H9 (cell line): ENCODE measurements at regions not wholly inside any gene's neighbourhood (a gene's known extent, or its start where the extent isn't known, plus 50 kb on each side); places are given as distances from the start of the nearest gene placed in this dataset.

Experiments used
- DNase-seq: peaks from one replicate; pipeline ENCODE4 v3.0.0-alpha.2; 2017
- H2AFZ ChIP-seq: one replicate; pipeline ENCODE4 v1.6.1; 2013; ENCODE audit warnings: mild to moderate bottlenecking, low read length, control low read depth, moderate library complexity
- H2AK5ac ChIP-seq: 2 replicates; pipeline ENCODE4 v1.6.1; 2013; ENCODE audit warnings: low read length, control low read depth, mixed read lengths; ENCODE audit not compliant: insufficient read length
- H2BK120ac ChIP-seq: one replicate; pipeline ENCODE4 v1.6.1; 2013; ENCODE audit warnings: low read depth, mild to moderate bottlenecking, low read length, control low read depth, inconsistent platforms; ENCODE audit not compliant: poor library complexity, severe bottlenecking
- H2BK12ac ChIP-seq: 2 replicates; pipeline ENCODE4 v1.6.1; 2013; ENCODE audit warnings: low read length, control low read depth, mixed read lengths, low read depth; ENCODE audit not compliant: insufficient read length
- H2BK15ac ChIP-seq: 2 replicates; pipeline ENCODE4 v1.6.1; 2013; ENCODE audit warnings: low read depth, low read length, control low read depth
- H2BK20ac ChIP-seq: one replicate; pipeline ENCODE4 v1.6.1; 2013; ENCODE audit warnings: low read depth, mild to moderate bottlenecking, low read length, control low read depth, inconsistent platforms; ENCODE audit not compliant: poor library complexity, severe bottlenecking
- H2BK5ac ChIP-seq: 2 replicates; pipeline ENCODE4 v1.6.1; 2013; ENCODE audit warnings: low read length, control low read depth, mixed read lengths; ENCODE audit not compliant: insufficient read length
- H3K14ac ChIP-seq: 2 replicates; pipeline ENCODE4 v1.6.1; 2013; ENCODE audit warnings: low read length, control low read depth; ENCODE audit not compliant: insufficient read depth
- H3K18ac ChIP-seq: 2 replicates; pipeline ENCODE4 v1.6.1; 2013; ENCODE audit warnings: low read depth, mild to moderate bottlenecking, mixed read lengths, low read length, control low read depth; ENCODE audit not compliant: insufficient read length
- H3K23ac ChIP-seq: 2 replicates; pipeline ENCODE4 v1.6.1; 2013; ENCODE audit warnings: low read length, control low read depth, mixed read lengths, low read depth; ENCODE audit not compliant: insufficient read length
- H3K23me2 ChIP-seq: 2 replicates; pipeline ENCODE4 v1.6.1; 2013; ENCODE audit warnings: low read depth, mild to moderate bottlenecking, mixed read lengths, low read length, control low read depth; ENCODE audit not compliant: insufficient read length, poor library complexity, severe bottlenecking
- H3K27ac ChIP-seq: 2 replicates; pipeline ENCODE4 v1.5.1; 2013; ENCODE audit warnings: low read length, control low read depth, mixed read lengths, low read depth; ENCODE audit not compliant: insufficient read length
- H3K27me3 ChIP-seq: 2 replicates; pipeline ENCODE4 v1.6.1; 2013; ENCODE audit warnings: low read length, control low read depth, inconsistent platforms; ENCODE audit not compliant: insufficient read depth
- H3K4ac ChIP-seq: 2 replicates; pipeline ENCODE4 v1.6.1; 2013; ENCODE audit warnings: low read depth, mild to moderate bottlenecking, control low read depth, inconsistent platforms, low read length, moderate library complexity
- H3K4me1 ChIP-seq: 2 replicates; pipeline ENCODE4 v1.6.1; 2013; ENCODE audit warnings: low read length, control low read depth, inconsistent platforms; ENCODE audit not compliant: insufficient read depth
- H3K4me2 ChIP-seq: 2 replicates; pipeline ENCODE4 v1.6.1; 2013; ENCODE audit warnings: low read length, control low read depth, mixed read lengths; ENCODE audit not compliant: insufficient read length, insufficient read depth
- H3K56ac ChIP-seq: 2 replicates; pipeline ENCODE4 v1.6.1; 2013; ENCODE audit warnings: low read depth, mild to moderate bottlenecking, mixed read lengths, low read length, control low read depth; ENCODE audit not compliant: insufficient read length
- H3K79me1 ChIP-seq: 2 replicates; pipeline ENCODE4 v1.6.1; 2013; ENCODE audit warnings: low read depth, mild to moderate bottlenecking, moderate library complexity, low read length, control low read depth, inconsistent platforms; ENCODE audit not compliant: insufficient read depth, poor library complexity, severe bottlenecking
- H3K79me2 ChIP-seq: 2 replicates; pipeline ENCODE4 v1.6.1; 2013; ENCODE audit warnings: low read length, control low read depth, inconsistent platforms; ENCODE audit not compliant: insufficient read depth
- H3K9ac ChIP-seq: 2 replicates; pipeline ENCODE4 v1.6.1; 2013; ENCODE audit warnings: low read length, control low read depth, mixed read lengths; ENCODE audit not compliant: insufficient read length; ENCODE audit errors: extremely low read depth
- H3K9me3 ChIP-seq: one replicate; pipeline ENCODE4 v1.6.1; 2013; ENCODE audit warnings: low read depth, low read length, inconsistent platforms; ENCODE audit not compliant: control insufficient read depth
- H3T11ph ChIP-seq: one replicate; pipeline ENCODE4 v1.6.1; 2013; ENCODE audit warnings: mild to moderate bottlenecking, low read length, control low read depth, inconsistent platforms
- H4K20me1 ChIP-seq: one replicate; pipeline ENCODE4 v1.6.1; 2013; ENCODE audit not compliant: control insufficient read depth, insufficient read length, insufficient read depth
- H4K5ac ChIP-seq: 2 replicates; pipeline ENCODE4 v1.6.1; 2013; ENCODE audit warnings: low read depth, mild to moderate bottlenecking, mixed read lengths, low read length, control low read depth; ENCODE audit not compliant: insufficient read length
- H4K8ac ChIP-seq: replicated peaks from 2 replicates; pipeline ENCODE4 v1.6.1; 2013; ENCODE audit warnings: low read length, control low read depth, mixed read lengths, low read depth; ENCODE audit not compliant: insufficient read length
- H4K91ac ChIP-seq: 2 replicates; pipeline ENCODE4 v1.6.1; 2013; ENCODE audit warnings: low read depth, mild to moderate bottlenecking, moderate library complexity, mixed read lengths, low read length, control low read depth; ENCODE audit not compliant: insufficient read length
- H3K27ac Mint-ChIP-seq, 3 experiments: 2 replicates in 2 of 3; 3 replicates in 1 of 3; pipeline ENCODE4 v1.8.0; 2020 to 2021; ENCODE audit warnings: mixed read lengths in 3 of 3, mild to moderate bottlenecking in 1 of 3, moderate library complexity in 1 of 3
- H3K27me3 Mint-ChIP-seq: 2 replicates; pipeline ENCODE4 v1.8.0; 2021; ENCODE audit warnings: low read depth, mild to moderate bottlenecking, moderate library complexity, mixed read lengths
- H3K36me3 Mint-ChIP-seq, 3 experiments: 2 replicates in 2 of 3; 3 replicates in 1 of 3; pipeline ENCODE4 v1.8.0; 2020 to 2021; ENCODE audit warnings: low read depth in 3 of 3, mixed read lengths in 3 of 3; ENCODE audit not compliant: insufficient read depth in 1 of 3
- H3K4me1 Mint-ChIP-seq, 2 experiments: 2 replicates each; pipeline ENCODE4 v1.8.0; 2020; ENCODE audit warnings: mixed read lengths in 2 of 2
- H3K4me3 Mint-ChIP-seq, 2 experiments: 2 replicates in 1 of 2; 3 replicates in 1 of 2; pipeline ENCODE4 v1.8.0; 2020 to 2021; ENCODE audit warnings: mild to moderate bottlenecking in 2 of 2, mixed read lengths in 2 of 2, moderate library complexity in 1 of 2
- H3K9me3 Mint-ChIP-seq, 2 experiments: 2 replicates in 1 of 2; 3 replicates in 1 of 2; pipeline ENCODE4 v1.8.0; 2020; ENCODE audit warnings: mild to moderate bottlenecking in 2 of 2, mixed read lengths in 2 of 2, moderate library complexity in 1 of 2
- WGBS: extraction: QIAGEN DNeasy Blood & Tissue Kit; methylation state at CpG from one replicate; pipeline ENCODE4 v1.1.7; 2013; ENCODE audit warnings: missing lambda C conversion rate, low lambda C conversion rate, mixed read lengths; ENCODE audit not compliant: insufficient read length; ENCODE audit errors: extremely low coverage; 5-methylcytosine and 5-hydroxymethylcytosine counted together
- TF ChIP-seq, protein P1 (sequence below): fragments of 200-600 bp; sonication (generic); conservative IDR thresholded peaks from 3 replicates; pipeline ENCODE4 v1.8.0; 2021; ENCODE audit warnings: antibody characterized with exemption, mild to moderate bottlenecking

- Histone ChIP-seq H3K4me2 (no peak overlapping the region), H2BK5ac (no peak overlapping the region), H2AK5ac (no peak overlapping the region), H3K79me2 (no peaks in the 10 kb centered on the region), H3K18ac (no peak overlapping the region), H2BK12ac (no peak overlapping the region), H4K91ac (no peak overlapping the region), H3K23ac (no peak overlapping the region), H3K14ac (no peak overlapping the region), H3K9me3 (peaks cover 10% of the 10 kb centered on the region), H4K8ac (no peak overlapping the region), H3K27ac (no peak overlapping the region), H3K27me3 (no peaks in the 10 kb centered on the region), H2BK20ac (no peak overlapping the region), H2BK15ac (no peak overlapping the region), H4K20me1 (no peaks in the 10 kb centered on the region), H3K23me2 (no peaks in the 10 kb centered on the region), H2AFZ (no peak overlapping the region), H3K9ac (no peak overlapping the region), H3K56ac (no peak overlapping the region), H3T11ph (no peak overlapping the region), H4K5ac (no peak overlapping the region), H3K4ac (no peak overlapping the region), H3K79me1 (no peaks in the 10 kb centered on the region), H2BK120ac (no peak overlapping the region), H3K4me1 (no peaks in the 10 kb centered on the region)
- Mint-ChIP-seq H3K4me1 (no peaks in the 10 kb centered on the region), H3K27ac (no peak overlapping the region), H3K9me3 (peaks cover 71 to 76% of the 10 kb centered on the region in 2 experiments), H3K36me3 (peaks cover 0 to 4% (median 2%) of the 10 kb centered on the region in 3 experiments; a peak in 2 of 7 replicates), H3K4me3 (no peak overlapping the region), H3K27me3 (no peaks in the 10 kb centered on the region)
- DNase-seq, result no peak
- WGBS, result no CpG with 5 or more reads among the region's 1 CpG
- TF ChIP-seq, protein P1, sequence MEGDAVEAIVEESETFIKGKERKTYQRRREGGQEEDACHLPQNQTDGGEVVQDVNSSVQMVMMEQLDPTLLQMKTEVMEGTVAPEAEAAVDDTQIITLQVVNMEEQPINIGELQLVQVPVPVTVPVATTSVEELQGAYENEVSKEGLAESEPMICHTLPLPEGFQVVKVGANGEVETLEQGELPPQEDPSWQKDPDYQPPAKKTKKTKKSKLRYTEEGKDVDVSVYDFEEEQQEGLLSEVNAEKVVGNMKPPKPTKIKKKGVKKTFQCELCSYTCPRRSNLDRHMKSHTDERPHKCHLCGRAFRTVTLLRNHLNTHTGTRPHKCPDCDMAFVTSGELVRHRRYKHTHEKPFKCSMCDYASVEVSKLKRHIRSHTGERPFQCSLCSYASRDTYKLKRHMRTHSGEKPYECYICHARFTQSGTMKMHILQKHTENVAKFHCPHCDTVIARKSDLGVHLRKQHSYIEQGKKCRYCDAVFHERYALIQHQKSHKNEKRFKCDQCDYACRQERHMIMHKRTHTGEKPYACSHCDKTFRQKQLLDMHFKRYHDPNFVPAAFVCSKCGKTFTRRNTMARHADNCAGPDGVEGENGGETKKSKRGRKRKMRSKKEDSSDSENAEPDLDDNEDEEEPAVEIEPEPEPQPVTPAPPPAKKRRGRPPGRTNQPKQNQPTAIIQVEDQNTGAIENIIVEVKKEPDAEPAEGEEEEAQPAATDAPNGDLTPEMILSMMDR, result peak; percentile 59; the same call in 2 of the 3 replicates
Measured at GRCh38 chrX:75623535-75623934, 100.7 kb upstream of the ZDHHC15 start.
